Keratinocyte (primary cell): ENCODE measurements at regions not wholly inside any gene's neighbourhood (a gene's known extent, or its start where the extent isn't known, plus 50 kb on each side); places are given as distances from the start of the nearest gene placed in this dataset.

Source experiments
- DNase-seq: peaks from one replicate; pipeline ENCODE4 v3.0.0-alpha.2; 2011; ENCODE audit warnings: low read depth, missing footprints, low spot score
- FAIRE-seq: peaks from 2 replicates; lab custom pipeline; 2011; peaks lifted over from hg19 to GRCh38; lab: Jason Lieb, UNC
- H2AFZ ChIP-seq: 2 replicates; pipeline ENCODE4 v1.6.0; 2012; ENCODE audit warnings: low read length, control low read depth, inconsistent platforms; ENCODE audit not compliant: control insufficient read depth
- H3K27ac ChIP-seq: 2 replicates; pipeline ENCODE4 v1.5.1; 2011; ENCODE audit warnings: low read length; ENCODE audit not compliant: control insufficient read depth, insufficient read depth
- H3K27me3 ChIP-seq: 3 replicates; pipeline ENCODE4 v1.6.0; 2011; ENCODE audit warnings: low read length; ENCODE audit not compliant: control insufficient read depth, insufficient read depth; ENCODE audit errors: extremely low read depth
- H3K36me3 ChIP-seq, 2 experiments: 2 replicates in 1 of 2; 3 replicates in 1 of 2; pipeline ENCODE4 v1.5.1; 2011; ENCODE audit warnings: low read length in 2 of 2, mild to moderate bottlenecking in 1 of 2; ENCODE audit not compliant: control insufficient read depth in 2 of 2, insufficient read depth in 2 of 2; ENCODE audit errors: extremely low read depth in 1 of 2
- H3K4me1 ChIP-seq: 3 replicates; pipeline ENCODE4 v1.5.1; 2011; ENCODE audit warnings: low read length; ENCODE audit not compliant: control insufficient read depth, insufficient read depth; ENCODE audit errors: extremely low read depth
- H3K4me2 ChIP-seq: 3 replicates; pipeline ENCODE4 v1.6.0; 2011; ENCODE audit warnings: low read depth, low read length; ENCODE audit not compliant: control insufficient read depth, insufficient read depth; ENCODE audit errors: extremely low read depth
- H3K4me3 ChIP-seq, 3 experiments: fragments of 200-600 bp in 1 of 3; sonication (generic) in 1 of 3; 2 replicates in 2 of 3; 3 replicates in 1 of 3; pipeline ENCODE4 v1.5.1; 2011 to 2016; ENCODE audit warnings: low read length in 3 of 3, mild to moderate bottlenecking in 3 of 3, control low read depth in 2 of 3, inconsistent platforms in 1 of 3, low read depth in 1 of 3, mixed read lengths in 1 of 3, mixed run types in 1 of 3, moderate library complexity in 1 of 3; ENCODE audit not compliant: control insufficient read depth in 2 of 3, insufficient read depth in 2 of 3; ENCODE audit errors: extremely low read depth in 1 of 3
- H3K79me2 ChIP-seq: 2 replicates; pipeline ENCODE4 v1.6.0; 2012; ENCODE audit warnings: low read length; ENCODE audit not compliant: control insufficient read depth, insufficient read depth
- H3K9ac ChIP-seq: 3 replicates; pipeline ENCODE4 v1.6.0; 2011; ENCODE audit warnings: low read length; ENCODE audit not compliant: control insufficient read depth, insufficient read depth; ENCODE audit errors: extremely low read depth
- H3K9me1 ChIP-seq: 3 replicates; pipeline ENCODE4 v1.6.0; 2011; ENCODE audit warnings: low read length; ENCODE audit not compliant: control insufficient read depth, insufficient read depth; ENCODE audit errors: extremely low read depth
- H3K9me3 ChIP-seq: 2 replicates; pipeline ENCODE4 v1.5.1; 2012; ENCODE audit warnings: low read depth, low read length; ENCODE audit not compliant: control insufficient read depth
- H4K20me1 ChIP-seq: 3 replicates; pipeline ENCODE4 v1.6.0; 2011; ENCODE audit warnings: low read length; ENCODE audit not compliant: control insufficient read depth, insufficient read depth; ENCODE audit errors: extremely low read depth
- EZH2 ChIP-seq: IDR thresholded peaks from one replicate; pipeline ENCODE4 v1.6.1; 2012; ENCODE audit warnings: inconsistent platforms, mild to moderate bottlenecking, low read length, moderate library complexity
- dilution Hi-C: fragments of 300-500 bp; cut with MboI; formaldehyde crosslinking; loops from one replicate; pipeline ENCODE4 v1.7.0; 2020; ENCODE audit warnings: low sequenced_read_pairs; ENCODE audit not compliant: extremely low pct_ligation_motif_present
- TF ChIP-seq, protein P1 (sequence below), 3 experiments: IDR thresholded peaks in 1 of 3; conservative IDR thresholded peaks in 1 of 3; optimal IDR thresholded peaks in 1 of 3; 2 replicates in 2 of 3; 3 replicates in 1 of 3; pipeline versions ENCODE3 to v1.5.1; 2011; ENCODE audit warnings: low read length in 3 of 3, mild to moderate bottlenecking in 3 of 3, moderate library complexity in 2 of 3, control low read depth in 1 of 3, inconsistent platforms in 1 of 3; ENCODE audit not compliant: insufficient read depth in 2 of 3; ENCODE audit errors: extremely low read depth in 1 of 3

DNA sequence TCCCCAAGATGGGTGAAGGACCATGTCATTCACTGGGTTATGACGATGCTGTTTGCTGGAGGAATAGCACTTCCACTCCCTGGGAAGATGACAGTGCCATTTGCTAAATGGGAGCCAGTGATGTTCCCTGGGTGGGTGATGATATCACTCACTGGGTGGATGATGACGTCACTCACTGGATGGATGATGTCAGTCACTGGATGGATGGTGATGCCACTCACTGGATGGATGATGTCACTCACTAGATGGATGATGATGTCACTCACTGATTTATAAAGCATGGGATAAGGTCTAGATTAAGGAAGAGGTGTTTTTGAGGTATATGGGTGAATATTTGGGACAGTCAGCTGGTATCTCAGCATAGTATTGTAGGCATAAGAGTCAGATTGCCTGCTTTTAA is 457.2 kb downstream of the AJAP1 start:
- no peak for FAIRE-seq

DNA sequence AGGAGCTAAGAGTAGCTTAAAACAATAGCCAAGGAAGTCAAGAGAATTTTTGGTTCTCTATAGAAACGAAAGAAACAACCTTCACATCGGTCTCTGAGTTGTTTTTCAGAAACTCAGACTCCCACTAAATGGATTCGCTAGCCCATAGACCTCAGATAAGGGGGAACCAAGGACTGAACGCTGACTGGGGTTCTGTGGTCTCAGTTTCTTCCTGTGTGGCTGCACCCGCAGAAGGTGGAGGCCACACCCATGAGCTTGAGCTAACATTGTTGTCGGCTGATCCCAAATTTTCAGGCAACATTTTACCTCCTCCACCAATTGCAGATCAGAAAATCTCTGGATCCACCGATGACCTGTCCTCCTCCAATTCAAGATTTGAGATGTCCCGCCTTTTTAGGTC is 456.1 kb downstream of the AJAP1 start:
- dilution Hi-C loops, result no loop called here
- H3K27ac ChIP-seq, result no peak overlapping the region
- no peak for DNase-seq
- peaks cover 5% of the 10 kb centered on the region for H3K9me3 ChIP-seq
- H3K9ac ChIP-seq, result no peak overlapping the region
- no peak overlapping the region for H2AFZ ChIP-seq
- no peak for FAIRE-seq
- no peaks in the 10 kb centered on the region for H3K79me2 ChIP-seq
- no peaks in the 10 kb centered on the region for H3K27me3 ChIP-seq
- no peaks in the 10 kb centered on the region for H4K20me1 ChIP-seq
- H3K9me1 ChIP-seq, result no peaks in the 10 kb centered on the region
- no peaks in the 10 kb centered on the region for H3K36me3 ChIP-seq
- H3K4me3 ChIP-seq, result no peak overlapping the region
- TF ChIP-seq EZH2, result no peak
- TF ChIP-seq, protein P1, sequence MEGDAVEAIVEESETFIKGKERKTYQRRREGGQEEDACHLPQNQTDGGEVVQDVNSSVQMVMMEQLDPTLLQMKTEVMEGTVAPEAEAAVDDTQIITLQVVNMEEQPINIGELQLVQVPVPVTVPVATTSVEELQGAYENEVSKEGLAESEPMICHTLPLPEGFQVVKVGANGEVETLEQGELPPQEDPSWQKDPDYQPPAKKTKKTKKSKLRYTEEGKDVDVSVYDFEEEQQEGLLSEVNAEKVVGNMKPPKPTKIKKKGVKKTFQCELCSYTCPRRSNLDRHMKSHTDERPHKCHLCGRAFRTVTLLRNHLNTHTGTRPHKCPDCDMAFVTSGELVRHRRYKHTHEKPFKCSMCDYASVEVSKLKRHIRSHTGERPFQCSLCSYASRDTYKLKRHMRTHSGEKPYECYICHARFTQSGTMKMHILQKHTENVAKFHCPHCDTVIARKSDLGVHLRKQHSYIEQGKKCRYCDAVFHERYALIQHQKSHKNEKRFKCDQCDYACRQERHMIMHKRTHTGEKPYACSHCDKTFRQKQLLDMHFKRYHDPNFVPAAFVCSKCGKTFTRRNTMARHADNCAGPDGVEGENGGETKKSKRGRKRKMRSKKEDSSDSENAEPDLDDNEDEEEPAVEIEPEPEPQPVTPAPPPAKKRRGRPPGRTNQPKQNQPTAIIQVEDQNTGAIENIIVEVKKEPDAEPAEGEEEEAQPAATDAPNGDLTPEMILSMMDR (optimal IDR thresholded peaks at IDR 0.05 in 1 of 3, IDR thresholded peaks at IDR 0.05 in 1 of 3, conservative IDR thresholded peaks at IDR 0.05 in 1 of 3; ENCODE audit: extremely low read depth in 1 of 3, insufficient read depth in 2 of 3, low read length in 3 of 3), result no peak
- H3K4me1 ChIP-seq, result no peaks in the 10 kb centered on the region
- H3K4me2 ChIP-seq, result no peak overlapping the region

More for the DNA sequence above, 457.2 kb downstream of the AJAP1 start:
- dilution Hi-C loops, result no loop called here
- H3K9me3 ChIP-seq, result peaks cover 5% of the 10 kb centered on the region
- no peak overlapping the region for H2AFZ ChIP-seq
- no peaks in the 10 kb centered on the region for H3K36me3 ChIP-seq
- TF ChIP-seq EZH2, result no peak
- TF ChIP-seq, protein P1 (optimal IDR thresholded peaks at IDR 0.05 in 1 of 3, IDR thresholded peaks at IDR 0.05 in 1 of 3, conservative IDR thresholded peaks at IDR 0.05 in 1 of 3; ENCODE audit: extremely low read depth in 1 of 3, insufficient read depth in 2 of 3, low read length in 3 of 3), result no peak
- no peak overlapping the region for H3K4me3 ChIP-seq
- H4K20me1 ChIP-seq, result no peaks in the 10 kb centered on the region
- H3K4me2 ChIP-seq, result no peak overlapping the region
- H3K27me3 ChIP-seq, result no peaks in the 10 kb centered on the region
- no peaks in the 10 kb centered on the region for H3K9me1 ChIP-seq
- DNase-seq, result no peak
- no peaks in the 10 kb centered on the region for H3K4me1 ChIP-seq
- no peaks in the 10 kb centered on the region for H3K79me2 ChIP-seq
- no peak overlapping the region for H3K9ac ChIP-seq
- H3K27ac ChIP-seq, result no peak overlapping the region
